ENCODE measurements at regions not wholly inside any gene's neighbourhood (a gene's known extent, or its start where the extent isn't known, plus 50 kb on each side); places are given as distances from the start of the nearest gene placed in this dataset.

DNA sequence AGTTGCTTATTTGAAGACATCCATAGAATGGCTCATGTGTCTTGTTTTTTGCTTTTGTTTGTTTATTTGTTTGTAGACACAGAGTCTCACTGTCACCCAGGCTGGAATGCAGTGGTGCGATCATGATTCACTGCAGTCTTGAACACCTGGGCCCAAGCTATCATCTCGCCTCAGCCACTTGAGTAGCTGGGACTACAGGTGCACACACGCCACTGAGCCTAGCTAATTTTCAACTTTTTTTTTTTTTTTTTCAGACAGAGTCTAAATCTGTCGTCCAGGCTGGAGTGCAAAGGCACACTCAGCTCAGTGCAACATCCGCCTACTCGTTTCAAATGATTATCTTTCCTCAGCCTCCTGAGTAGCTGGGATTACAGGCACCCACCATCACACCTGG lies 83.3 kb upstream of the KLF6 start:
- TF ChIP-seq, protein P1, sequence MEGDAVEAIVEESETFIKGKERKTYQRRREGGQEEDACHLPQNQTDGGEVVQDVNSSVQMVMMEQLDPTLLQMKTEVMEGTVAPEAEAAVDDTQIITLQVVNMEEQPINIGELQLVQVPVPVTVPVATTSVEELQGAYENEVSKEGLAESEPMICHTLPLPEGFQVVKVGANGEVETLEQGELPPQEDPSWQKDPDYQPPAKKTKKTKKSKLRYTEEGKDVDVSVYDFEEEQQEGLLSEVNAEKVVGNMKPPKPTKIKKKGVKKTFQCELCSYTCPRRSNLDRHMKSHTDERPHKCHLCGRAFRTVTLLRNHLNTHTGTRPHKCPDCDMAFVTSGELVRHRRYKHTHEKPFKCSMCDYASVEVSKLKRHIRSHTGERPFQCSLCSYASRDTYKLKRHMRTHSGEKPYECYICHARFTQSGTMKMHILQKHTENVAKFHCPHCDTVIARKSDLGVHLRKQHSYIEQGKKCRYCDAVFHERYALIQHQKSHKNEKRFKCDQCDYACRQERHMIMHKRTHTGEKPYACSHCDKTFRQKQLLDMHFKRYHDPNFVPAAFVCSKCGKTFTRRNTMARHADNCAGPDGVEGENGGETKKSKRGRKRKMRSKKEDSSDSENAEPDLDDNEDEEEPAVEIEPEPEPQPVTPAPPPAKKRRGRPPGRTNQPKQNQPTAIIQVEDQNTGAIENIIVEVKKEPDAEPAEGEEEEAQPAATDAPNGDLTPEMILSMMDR (IDR thresholded peaks at IDR 0.05; ENCODE audit: insufficient read depth, low read length) = no peak
- H3K4me3 ChIP-seq (ENCODE audit: low read depth, low read length) = no peak overlapping the region
- no peak for DNase-seq (ENCODE audit: low read depth)

DNA sequence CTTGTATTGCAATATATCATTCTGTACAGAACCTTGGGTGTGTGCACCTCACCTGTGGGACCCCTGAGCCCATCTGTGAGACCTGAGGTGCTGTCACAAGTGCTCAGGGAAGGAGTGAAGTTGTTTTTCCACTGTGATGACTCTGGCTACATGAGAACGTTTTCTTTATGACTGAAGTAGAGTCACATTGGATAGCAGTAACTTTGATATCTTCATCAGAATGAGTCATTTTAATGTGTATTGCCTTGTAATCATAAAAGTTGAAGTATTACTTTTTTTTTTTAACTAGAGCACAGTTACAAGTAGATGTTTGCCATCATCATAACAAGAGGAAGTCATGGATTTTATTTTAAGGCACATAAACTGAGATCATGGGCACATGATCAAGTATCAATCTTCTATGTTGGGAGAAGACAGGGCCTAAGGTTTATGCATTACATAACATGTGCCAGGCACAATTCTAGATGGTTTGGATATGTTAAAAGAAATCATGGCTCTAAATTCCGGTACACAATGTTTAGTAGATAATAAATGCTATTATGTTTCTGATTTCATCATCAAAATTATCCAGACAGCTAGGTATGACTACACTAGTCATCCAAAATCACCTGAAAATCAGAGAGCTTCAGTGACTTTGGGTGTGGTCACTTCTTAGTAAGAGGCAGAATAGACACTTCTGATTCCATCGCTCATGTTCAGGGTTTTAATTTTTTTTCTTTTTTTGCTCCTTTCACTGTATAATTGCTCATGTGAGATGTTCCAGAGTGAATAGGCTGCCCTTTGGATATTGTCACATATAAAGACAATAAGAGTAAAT lies 82.7 kb upstream of the KLF6 start:
- H3K4me3 ChIP-seq (ENCODE audit: low read depth, low read length) = no peak overlapping the region
- TF ChIP-seq, protein P1 (IDR thresholded peaks at IDR 0.05; ENCODE audit: insufficient read depth, low read length) = no peak
- peak; percentile 34 for DNase-seq (ENCODE audit: low read depth)

DNA sequence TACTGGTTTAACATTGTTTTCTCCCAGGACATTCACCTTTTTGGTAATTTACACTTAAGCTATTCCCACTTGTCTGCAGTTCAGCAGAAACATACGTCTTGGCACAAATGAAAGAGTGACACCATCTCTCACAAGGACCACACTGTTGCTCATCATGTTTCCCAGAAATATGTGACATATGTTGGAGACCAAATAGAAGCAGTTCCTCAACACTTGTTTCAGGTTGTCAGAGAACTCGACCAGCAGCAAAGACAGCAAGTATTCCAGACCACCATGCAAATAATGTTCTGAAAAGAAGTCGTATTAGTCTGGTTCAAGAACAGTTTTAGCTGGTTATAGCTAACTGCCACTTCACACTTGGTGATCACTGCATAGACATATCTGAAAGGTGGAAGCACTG lies 81.3 kb upstream of the KLF6 start:
- H3K4me3 ChIP-seq (ENCODE audit: low read depth, low read length) = no peak overlapping the region
- TF ChIP-seq, protein P1 (IDR thresholded peaks at IDR 0.05; ENCODE audit: insufficient read depth, low read length) = no peak
- DNase-seq (ENCODE audit: low read depth) = no peak

DNA sequence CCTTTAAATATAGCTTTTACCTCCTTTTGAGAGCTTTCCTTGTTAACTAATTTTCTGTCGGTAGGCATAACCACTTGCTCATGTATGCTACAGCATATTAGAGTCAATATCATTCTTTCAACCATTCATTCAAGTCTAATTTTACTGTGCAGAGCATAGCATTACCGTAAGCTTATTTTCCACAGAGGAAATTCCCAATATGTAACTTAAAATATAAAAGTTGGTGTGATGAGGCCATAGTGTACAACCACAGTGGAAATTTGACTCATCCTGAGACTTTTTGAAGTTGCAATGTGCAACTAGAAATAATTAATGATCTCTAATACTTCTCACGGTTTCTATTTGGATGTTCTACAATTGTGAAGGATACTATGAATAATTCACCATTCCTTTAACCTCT lies 80.6 kb upstream of the KLF6 start:
- TF ChIP-seq, protein P1 (IDR thresholded peaks at IDR 0.05; ENCODE audit: insufficient read depth, low read length) = no peak
- no peak overlapping the region for H3K4me3 ChIP-seq (ENCODE audit: low read depth, low read length)
- DNase-seq (ENCODE audit: low read depth) = no peak

DNA sequence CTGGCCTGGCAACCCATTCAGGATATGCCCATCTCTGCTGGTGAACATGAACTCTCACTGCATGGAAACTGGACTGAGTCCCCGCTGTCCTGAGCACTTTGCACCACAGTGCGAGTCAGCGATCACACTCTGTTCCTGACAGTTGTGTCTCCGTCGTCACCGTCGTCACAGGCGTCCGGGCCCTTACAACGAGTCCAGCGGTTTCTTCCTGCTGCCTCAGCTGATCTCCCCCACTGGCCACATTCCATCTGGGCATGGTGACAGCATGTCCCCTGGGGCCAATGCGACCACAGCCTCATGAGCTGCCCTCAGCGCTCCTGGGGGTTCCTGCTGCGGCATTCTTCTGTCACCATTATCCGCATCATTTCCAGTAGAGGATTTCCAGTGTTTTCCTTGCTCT lies 76.8 kb upstream of the KLF6 start:
- TF ChIP-seq, protein P1 (IDR thresholded peaks at IDR 0.05; ENCODE audit: insufficient read depth, low read length) = no peak
- DNase-seq (ENCODE audit: low read depth) = no peak
- H3K4me3 ChIP-seq (ENCODE audit: low read depth, low read length) = no peak overlapping the region

DNA sequence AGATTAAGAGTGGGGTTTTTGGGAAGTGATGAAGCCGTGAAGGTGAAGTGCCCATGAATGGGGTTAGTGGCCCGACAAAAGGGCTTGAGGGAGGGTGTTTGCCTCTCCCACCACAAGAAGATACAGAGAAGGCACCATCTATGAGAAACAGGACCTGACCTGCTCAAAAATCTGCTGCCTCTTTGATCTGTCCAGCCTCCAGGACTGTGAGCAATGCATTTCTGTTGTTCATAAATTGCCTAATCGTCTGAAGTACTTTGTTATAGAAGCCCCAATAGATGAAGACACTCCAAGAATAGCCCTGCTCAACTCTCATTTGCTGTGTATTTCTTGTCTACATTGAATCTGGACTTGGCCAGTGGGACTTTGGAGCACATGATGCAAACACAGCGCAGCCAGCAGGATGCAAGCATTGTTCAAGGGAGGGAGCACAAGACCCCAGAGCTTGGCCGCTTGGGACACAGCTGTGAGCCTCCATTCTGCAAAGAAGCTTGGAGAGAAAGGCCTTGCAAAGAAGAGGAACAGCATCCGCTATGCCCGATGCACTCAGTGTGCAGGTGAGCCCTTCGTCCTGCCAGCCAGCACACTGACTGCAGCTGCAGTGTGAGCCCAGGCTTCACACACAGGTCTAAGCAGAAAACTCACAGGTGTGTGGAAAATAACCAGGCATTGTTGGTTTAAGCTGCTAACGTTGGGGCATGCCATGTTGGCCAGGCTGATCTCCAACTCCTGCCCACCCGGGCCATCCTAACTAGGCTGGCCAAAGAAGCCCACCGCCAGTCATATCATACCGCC lies 73.2 kb upstream of the KLF6 start:
- no peak for DNase-seq (ENCODE audit: low read depth)
- TF ChIP-seq, protein P1 (IDR thresholded peaks at IDR 0.05; ENCODE audit: insufficient read depth, low read length) = no peak
- H3K4me3 ChIP-seq (ENCODE audit: low read depth, low read length) = no peak overlapping the region

Data from fibroblast of the aortic adventitia (primary cell).